Vagina (tissue), 2 donors: ENCODE measurements at regions not wholly inside any gene's neighbourhood (a gene's known extent, or its start where the extent isn't known, plus 50 kb on each side); places are given as distances from the start of the nearest gene placed in this dataset.

Experiments
- CTCF ChIP-seq, 3 experiments: fragments of 450-650 bp in 2 of 3; fragments of 200-600 bp in 1 of 3; sonication (generic) in 1 of 3; IDR thresholded peaks; one replicate each; pipeline ENCODE4 v1.5.1; 2017 to 2019; ENCODE audit warnings: antibody characterized with exemption in 3 of 3, mild to moderate bottlenecking in 2 of 3, moderate library complexity in 2 of 3
- POLR2A ChIP-seq, 2 donors: fragments of 450-650 bp; IDR thresholded peaks; one replicate each; pipeline ENCODE4 v1.6.1; 2017; ENCODE audit warnings: antibody characterized with exemption in 2 of 2, mild to moderate bottlenecking in 2 of 2, moderate library complexity in 2 of 2
- POLR2AphosphoS5 ChIP-seq, 2 donors: sonication (generic); formaldehyde crosslinking; IDR thresholded peaks; one replicate each; pipeline ENCODE4 v1.9.0; 2017; ENCODE audit warnings: antibody characterized with exemption in 2 of 2, mild to moderate bottlenecking in 2 of 2, low read depth in 1 of 2; ENCODE audit not compliant: insufficient read depth in 1 of 2

GRCh38 chr10:29730969-29731368 lies 96.2 kb upstream of the SVIL start:
- TF ChIP-seq POLR2AphosphoS5 (IDR thresholded peaks at IDR 0.05; ENCODE audit: insufficient read depth in 1 of 2, low read depth in 1 of 2), result no peak
- TF ChIP-seq CTCF (IDR thresholded peaks at IDR 0.05), result no peak
- no peak for TF ChIP-seq POLR2A (IDR thresholded peaks at IDR 0.05)
